Stimulated activated CD4-positive, alpha-beta T cell treated with anti-CD3 and anti-CD28 coated beads, Interleukin-2, amount 100 ng/mL, for 48 hours (primary cell): ENCODE measurements at regions not wholly inside any gene's neighbourhood (a gene's known extent, or its start where the extent isn't known, plus 50 kb on each side); places are given as distances from the start of the nearest gene placed in this dataset.
"Not testable (repeated sequence)": the region's sequence is repeated elsewhere in the genome, so short reads cannot be mapped to it uniquely, and the experiment has no call there.

ENCODE experiments used
- DNase-seq, 2 donors: peaks; one replicate each; pipeline ENCODE4 v3.0.0-alpha.2; 2020

DNA sequence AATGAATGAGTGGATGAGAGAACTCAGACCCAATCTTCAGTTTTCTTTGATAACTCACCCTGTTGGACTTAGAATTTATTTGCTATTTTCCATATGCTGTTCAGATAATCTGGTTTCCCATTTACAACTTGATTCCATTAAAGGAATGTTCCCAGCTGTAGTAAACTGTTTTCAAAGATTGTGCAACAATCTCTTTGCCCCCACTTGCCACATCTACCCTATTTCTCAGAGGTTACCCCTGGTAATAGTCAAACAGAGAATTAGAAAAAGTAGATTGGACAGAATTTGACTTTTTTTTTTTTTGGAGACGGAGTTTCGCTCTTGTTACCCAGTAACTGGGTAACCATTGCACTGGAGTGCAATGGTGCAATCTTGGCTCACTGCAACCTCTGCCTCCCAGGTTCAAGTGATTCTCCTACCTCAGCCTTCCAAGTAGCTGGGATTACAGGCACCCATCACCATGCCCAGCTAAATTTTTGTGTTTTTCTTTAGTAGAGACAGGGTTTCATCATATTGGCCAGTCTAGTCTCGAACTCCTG is 93.4 kb upstream of the SIX2 start:
- DNase-seq: no peak

DNA sequence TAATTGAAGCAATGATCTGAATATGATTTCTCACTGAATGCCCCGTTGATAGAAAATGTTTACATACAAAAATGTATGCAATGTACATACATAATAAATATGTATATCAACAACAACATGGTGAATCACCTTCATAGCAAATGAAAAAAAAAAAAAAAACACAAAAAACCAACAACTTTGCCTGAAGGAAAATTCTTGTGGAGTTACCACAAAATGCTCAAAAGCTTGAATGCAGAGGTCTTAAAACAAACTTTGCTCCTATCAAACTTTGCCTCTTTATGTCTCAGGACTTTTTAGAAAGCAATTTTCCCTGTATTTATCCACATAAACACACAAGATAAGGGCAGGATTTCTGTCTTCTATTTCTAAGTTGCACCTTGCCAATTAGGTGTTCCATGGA is 92.9 kb upstream of the SIX2 start:
- no peak for DNase-seq

DNA sequence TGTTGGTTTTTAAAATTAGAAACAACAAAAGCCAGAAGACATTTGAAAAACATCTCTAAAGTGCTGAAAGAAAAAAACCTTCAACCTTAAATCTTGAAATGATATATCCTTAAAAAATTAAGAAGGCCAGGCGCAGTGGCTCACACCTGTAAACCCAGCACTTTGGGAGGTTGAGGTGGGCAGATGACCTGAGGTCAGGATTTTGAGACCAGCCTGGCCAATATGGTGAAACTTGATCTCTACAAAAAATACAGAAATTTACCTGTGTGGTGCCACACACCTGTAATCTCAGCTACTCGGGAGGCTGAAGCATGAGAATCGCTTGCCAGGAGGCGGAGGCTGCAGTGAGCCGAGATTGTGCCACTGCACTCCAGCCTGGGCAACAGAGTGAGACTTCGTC is 87.7 kb upstream of the SIX2 start:
- DNase-seq: no peak

GRCh38 chr2:45096038-45096437 is 86.8 kb upstream of the SIX2 start:
- DNase-seq: not testable (repeated sequence)

DNA sequence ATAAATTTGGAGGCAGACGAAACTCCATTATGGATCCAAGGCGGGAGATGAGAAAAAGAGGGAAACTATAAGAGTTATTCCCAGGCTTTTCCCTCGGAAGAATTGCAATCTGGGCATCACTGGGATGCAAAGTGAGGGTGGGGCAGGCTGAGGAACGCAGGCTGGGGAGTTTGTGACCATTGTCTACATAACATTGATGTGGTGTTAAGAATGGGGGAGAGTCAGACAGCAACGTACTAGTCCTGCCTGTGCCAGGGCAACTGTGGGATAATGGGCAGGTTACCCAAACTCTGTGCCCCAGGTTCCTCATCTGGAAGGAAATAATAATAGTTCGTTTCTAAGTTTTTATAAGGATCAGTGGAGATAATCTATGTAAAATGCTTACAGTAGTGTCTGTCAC is 84.4 kb upstream of the SIX2 start:
- no peak for DNase-seq

GRCh38 chr2:45093181-45093580 is 83.9 kb upstream of the SIX2 start:
- DNase-seq: no peak

DNA sequence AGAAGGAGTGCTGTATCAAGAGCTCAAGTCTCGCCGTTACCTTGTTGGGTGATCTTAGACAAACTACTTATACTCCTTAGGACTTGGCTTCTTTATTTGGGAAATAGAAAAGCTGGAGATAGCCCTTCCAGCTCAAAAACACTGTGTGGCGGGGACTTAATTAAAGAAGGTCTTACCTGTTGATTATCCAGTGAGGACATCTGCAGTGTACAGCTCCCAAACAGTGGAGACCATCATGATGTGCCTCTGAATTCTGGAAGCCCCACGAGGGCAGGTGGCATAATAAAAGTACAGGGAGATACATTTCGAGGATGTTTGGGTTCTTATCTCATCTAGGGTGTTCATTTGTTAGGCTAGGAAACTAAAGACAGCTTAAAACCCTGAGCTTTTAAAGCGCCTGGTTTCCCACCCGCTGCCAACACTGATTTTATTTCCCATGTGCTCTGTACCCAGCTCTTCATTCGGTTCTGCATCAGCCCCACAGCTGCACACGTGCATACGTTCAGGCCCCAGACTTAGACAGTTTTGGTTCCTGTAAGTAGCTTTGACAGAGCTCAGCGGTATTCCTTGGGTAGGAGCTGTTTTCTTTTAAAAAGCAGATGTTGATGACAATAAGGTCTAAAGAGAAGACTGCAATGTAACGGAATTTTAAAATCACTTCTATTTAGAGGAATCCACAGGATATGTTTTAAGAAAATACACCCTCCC is 80.5 kb upstream of the SIX2 start:
- DNase-seq: no peak

DNA sequence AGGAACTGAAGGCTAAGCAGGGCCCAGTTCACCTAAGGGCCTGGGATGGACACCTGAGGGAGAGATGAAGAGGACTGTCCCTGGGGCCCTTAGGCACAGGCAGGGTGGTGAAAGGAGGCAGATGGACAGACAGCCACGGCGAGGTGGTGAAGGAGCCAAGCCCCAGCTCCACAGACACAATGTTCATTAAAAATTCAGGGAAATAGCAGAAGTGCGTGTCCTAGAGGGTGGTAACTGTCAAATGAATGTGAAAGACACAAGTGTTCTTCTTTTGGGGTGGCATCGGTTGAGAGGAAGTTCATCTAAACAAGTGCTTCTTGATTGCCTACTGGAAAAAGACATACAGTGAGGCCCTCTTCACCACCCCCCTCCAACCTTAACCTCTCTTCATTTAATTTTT is 76.2 kb upstream of the SIX2 start:
- no peak for DNase-seq

DNA sequence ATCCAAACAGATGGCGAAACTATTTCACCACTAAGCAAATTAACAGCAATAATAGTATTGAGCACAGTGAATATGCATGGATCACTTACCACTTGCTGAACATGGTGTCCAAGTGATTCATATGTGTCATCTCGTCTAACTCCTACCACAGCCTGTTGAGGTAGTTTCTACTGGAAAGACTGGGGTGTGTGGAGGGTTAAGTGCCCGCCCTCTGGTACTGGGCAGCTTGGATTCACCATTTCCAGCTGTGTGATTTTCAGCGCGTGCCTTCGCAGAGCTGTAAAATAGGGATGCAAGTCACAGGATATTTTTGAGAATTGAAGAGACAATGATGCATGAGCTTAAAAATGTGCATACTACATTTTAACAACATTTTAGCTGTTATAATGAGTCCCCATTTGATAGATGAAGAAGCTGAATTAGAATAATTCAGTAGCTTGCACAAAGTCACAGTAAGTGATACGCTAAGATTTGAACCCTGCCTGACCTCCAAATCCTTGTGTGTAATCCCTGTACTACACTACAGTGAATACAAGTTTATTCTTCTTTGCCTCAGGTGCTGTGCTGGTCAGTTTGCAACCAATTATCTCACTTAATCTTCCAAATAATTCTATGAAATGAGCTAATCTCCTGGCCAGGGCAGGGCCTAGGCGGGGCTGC is 75.2 kb upstream of the SIX2 start:
- no peak for DNase-seq

DNA sequence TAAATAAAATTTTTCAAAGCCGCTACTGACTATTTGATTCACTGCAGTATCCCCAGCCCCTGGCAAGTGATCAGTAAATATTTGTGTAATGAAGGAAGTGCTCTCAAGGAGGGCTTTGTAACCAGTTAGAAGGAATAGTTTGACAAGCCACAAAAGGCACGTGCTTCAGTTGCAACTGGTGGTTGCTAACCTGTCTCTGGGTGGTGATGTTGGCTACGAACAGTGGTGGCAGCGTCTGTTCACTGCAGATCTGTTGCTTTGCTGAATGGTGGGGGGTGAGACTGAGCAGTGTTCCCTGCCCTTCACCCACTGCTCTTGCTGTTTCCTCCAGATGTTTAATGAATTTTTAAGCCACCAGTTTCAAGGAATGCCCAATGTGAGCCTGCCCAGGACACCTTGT is 73.9 kb upstream of the SIX2 start:
- no peak for DNase-seq

- DNase-seq: no peak
These were observed 65.5 kb upstream of the SIX2 start for GRCh38 chr2:45074713-45075112.

DNA sequence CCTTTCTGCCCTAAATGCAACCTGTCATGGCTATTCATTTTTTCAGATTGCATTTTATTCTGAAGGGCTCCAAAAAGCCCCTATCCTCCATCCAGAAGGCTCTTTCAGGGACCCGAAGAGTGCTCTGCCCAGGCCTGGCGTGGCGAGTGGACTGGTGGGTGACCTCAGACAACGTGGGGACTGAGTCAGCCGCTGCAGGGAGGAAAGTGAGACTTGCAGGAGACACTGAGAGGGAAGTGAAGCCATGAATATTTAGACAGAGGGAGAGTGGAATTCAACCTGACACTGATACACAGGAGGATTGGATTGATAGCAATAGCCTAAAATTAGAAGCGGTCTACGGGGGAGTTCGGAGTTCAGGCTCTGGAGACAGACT is 63.6 kb upstream of the SIX2 start:
- DNase-seq: no peak

DNA sequence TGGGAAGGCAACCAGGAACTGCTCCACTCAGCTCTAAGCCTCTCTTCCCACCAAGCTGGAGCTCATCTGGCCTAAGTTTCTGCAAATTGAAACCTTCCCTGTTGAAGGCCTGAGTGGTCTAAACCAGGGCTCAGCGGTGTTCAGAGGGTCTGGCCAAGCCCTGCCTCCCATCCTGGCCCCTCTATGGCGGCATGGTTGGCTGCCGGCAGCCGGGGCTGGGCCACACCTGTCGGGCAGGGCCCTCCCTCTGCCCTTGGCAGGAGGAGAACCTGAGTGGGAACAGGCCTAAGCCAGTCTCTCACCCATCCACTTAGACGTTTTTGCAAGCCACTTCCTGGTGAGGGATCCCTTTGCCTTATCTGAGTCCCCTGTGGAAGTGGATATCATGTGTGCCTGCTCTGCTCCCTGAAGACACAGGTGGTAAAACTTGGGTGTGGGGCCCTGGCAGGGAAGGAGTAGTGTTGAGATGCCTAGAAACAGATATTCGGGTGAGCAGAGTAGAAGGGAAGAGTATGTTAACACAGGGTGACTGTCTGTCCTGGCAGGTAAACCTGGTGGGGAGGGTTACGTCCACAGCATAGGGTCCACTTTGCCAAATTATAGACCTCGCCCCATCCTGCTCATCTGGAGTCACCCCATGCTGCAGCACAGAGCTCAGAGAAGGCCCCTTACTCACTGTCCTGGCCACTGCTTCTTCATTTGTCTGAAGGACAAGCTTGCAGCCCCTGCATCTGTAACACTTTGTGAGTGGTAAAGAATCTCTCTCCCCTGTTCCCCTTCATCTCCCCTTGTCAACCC is 63.0 kb upstream of the SIX2 start:
- DNase-seq: no peak

GRCh38 chr2:45070113-45070652 is 60.9 kb upstream of the SIX2 start:
- no peak for DNase-seq

- DNase-seq: no peak
These were observed 60.4 kb upstream of the SIX2 start for GRCh38 chr2:45069684-45070083.

GRCh38 chr2:45068571-45069140 is 59.4 kb upstream of the SIX2 start:
- DNase-seq: no peak

- no peak for DNase-seq
These were observed 58.8 kb upstream of the SIX2 start for GRCh38 chr2:45067859-45068570.
